T47D (cell line): ENCODE measurements at regions not wholly inside any gene's neighbourhood (a gene's known extent, or its start where the extent isn't known, plus 50 kb on each side); places are given as distances from the start of the nearest gene placed in this dataset.
"Not testable (repeated sequence)": the region's sequence is repeated elsewhere in the genome, so short reads cannot be mapped to it uniquely, and the experiment has no call there.

Experiments used
- DNase-seq, 2 experiments: peaks; one replicate each; pipeline versions ENCODE4 v3.0.0 to v3.0.0-alpha.2; 2011 to 2012; ENCODE audit warnings: low read depth in 1 of 2, low spot score in 1 of 2
- in situ Hi-C: cut with HindIII; loops from 2 replicates; pipeline ENCODE4 v1.10.0; 2016; ENCODE audit warnings: low sequenced_read_pairs, low pct_unique_long_range_greater_than_20kb

DNA sequence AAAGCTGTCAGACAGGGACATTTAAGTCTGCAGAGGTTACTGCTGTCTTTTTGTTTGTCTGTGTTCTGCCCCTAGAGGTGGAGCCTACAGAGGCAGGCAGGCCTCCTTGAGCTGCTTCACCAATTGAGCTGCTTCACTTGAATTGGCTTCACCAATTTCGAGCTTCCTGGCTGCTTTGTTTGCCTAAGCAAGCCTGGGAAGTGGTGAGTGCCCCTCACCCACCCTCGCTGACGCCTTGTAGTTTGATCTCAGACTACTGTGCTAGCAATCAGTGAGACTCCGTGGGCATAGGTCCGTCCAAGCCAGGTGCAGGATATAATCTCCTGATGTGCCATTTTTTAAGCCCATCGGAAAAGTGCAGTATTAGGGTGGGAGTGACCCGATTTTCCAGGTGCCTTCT is 179.7 kb downstream of the TRIM51G start:
- in situ Hi-C loops: not testable (repeated sequence)
- peak in 1 of 2 experiments; percentile 10 for DNase-seq
